ENCODE measurements at regions not wholly inside any gene's neighbourhood (a gene's known extent, or its start where the extent isn't known, plus 50 kb on each side); places are given as distances from the start of the nearest gene placed in this dataset.
A peak's percentile ranks its signal among the peaks of the same experiment; 100 is the strongest.

GRCh38 chr10:131444286-131444685 lies 132.8 kb upstream of the TCERG1L start:
- no peak for DNase-seq (ENCODE audit: low read depth)

GRCh38 chr10:131444862-131445461 lies 133.4 kb upstream of the TCERG1L start:
- DNase-seq (ENCODE audit: low read depth) = no peak

- no peak for DNase-seq (ENCODE audit: low read depth)
Measured at GRCh38 chr10:131445623-131446022, 134.1 kb upstream of the TCERG1L start.

- DNase-seq (ENCODE audit: low read depth) = no peak
Measured at GRCh38 chr10:131446171-131446570, 134.7 kb upstream of the TCERG1L start.

GRCh38 chr10:131448171-131448570 lies 136.7 kb upstream of the TCERG1L start:
- DNase-seq (ENCODE audit: low read depth) = no peak

GRCh38 chr10:131448883-131449282 lies 137.4 kb upstream of the TCERG1L start:
- no peak for DNase-seq (ENCODE audit: low read depth)

- no peak for DNase-seq (ENCODE audit: low read depth)
Measured at GRCh38 chr10:131450216-131450765, 138.8 kb upstream of the TCERG1L start.

- DNase-seq (ENCODE audit: low read depth) = no peak
Measured at GRCh38 chr10:131451407-131452015, 140.0 kb upstream of the TCERG1L start.

- no peak for DNase-seq (ENCODE audit: low read depth)
Measured at GRCh38 chr10:131452926-131453720, 141.6 kb upstream of the TCERG1L start.

GRCh38 chr10:131453721-131454634 lies 142.5 kb upstream of the TCERG1L start:
- DNase-seq (ENCODE audit: low read depth) = peak; percentile 54

GRCh38 chr10:131456411-131456810 lies 144.9 kb upstream of the TCERG1L start:
- DNase-seq (ENCODE audit: low read depth) = no peak

- DNase-seq (ENCODE audit: low read depth) = no peak
Measured at GRCh38 chr10:131461093-131461492, 149.6 kb upstream of the TCERG1L start.

GRCh38 chr10:131464789-131465188 lies 153.3 kb upstream of the TCERG1L start:
- no peak for DNase-seq (ENCODE audit: low read depth)

GRCh38 chr10:131469551-131469950 lies 158.0 kb upstream of the TCERG1L start:
- DNase-seq (ENCODE audit: low read depth) = no peak

GRCh38 chr10:131473645-131474044 lies 162.1 kb upstream of the TCERG1L start:
- DNase-seq (ENCODE audit: low read depth) = no peak

- no peak for DNase-seq (ENCODE audit: low read depth)
Measured at GRCh38 chr10:131474416-131474815, 162.9 kb upstream of the TCERG1L start.

- no peak for DNase-seq (ENCODE audit: low read depth)
Measured at GRCh38 chr10:131475043-131475442, 163.5 kb upstream of the TCERG1L start.

- no peak for DNase-seq (ENCODE audit: low read depth)
Measured at GRCh38 chr10:131475803-131476202, 164.3 kb upstream of the TCERG1L start.

- no peak for DNase-seq (ENCODE audit: low read depth)
Measured at GRCh38 chr10:131477457-131478121, 166.1 kb upstream of the TCERG1L start.

GRCh38 chr10:131478377-131478989 lies 167.0 kb upstream of the TCERG1L start:
- no peak for DNase-seq (ENCODE audit: low read depth)
